NB4 (cell line): ENCODE measurements at regions not wholly inside any gene's neighbourhood (a gene's known extent, or its start where the extent isn't known, plus 50 kb on each side); places are given as distances from the start of the nearest gene placed in this dataset.

ENCODE experiments used
- DNase-seq: peaks from one replicate; pipeline ENCODE4 v3.0.0; 2010; ENCODE audit warnings: low read depth
- H3K4me3 ChIP-seq: one replicate; pipeline ENCODE4 v1.5.1; 2011; ENCODE audit warnings: mild to moderate bottlenecking, low read depth, low read length, moderate library complexity
- CTCF ChIP-seq: IDR thresholded peaks from one replicate; pipeline ENCODE4 v1.5.1; 2012; ENCODE audit warnings: low read depth, low read length
- MAX ChIP-seq: IDR thresholded peaks from 2 replicates; pipeline ENCODE4 v1.6.1; 2011; ENCODE audit warnings: low read depth, low read length
- MYC ChIP-seq: IDR thresholded peaks from 2 replicates; pipeline ENCODE4 v1.6.1; 2011; ENCODE audit warnings: low read depth, low read length
- POLR2A ChIP-seq: IDR thresholded peaks from 2 replicates; pipeline ENCODE4 v1.6.1; 2011; ENCODE audit warnings: mild to moderate bottlenecking; ENCODE audit not compliant: insufficient read length; ENCODE audit errors: extremely low read depth

GRCh38 chr17:33970279-33970678 is 284.8 kb upstream of the CCL2 start:
- peak; percentile 15 for DNase-seq
- no peak overlapping the region for H3K4me3 ChIP-seq
- TF ChIP-seq POLR2A (no peak), MAX (no peak), MYC (no peak)

GRCh38 chr17:33972763-33973162 is 282.3 kb upstream of the CCL2 start:
- H3K4me3 ChIP-seq = no peak overlapping the region
- no peak for TF ChIP-seq MYC
- no peak for TF ChIP-seq MAX
- no peak for TF ChIP-seq POLR2A
- no peak for TF ChIP-seq CTCF
- no peak for DNase-seq

GRCh38 chr17:33973491-33973890 is 281.6 kb upstream of the CCL2 start:
- DNase-seq = no peak
- TF ChIP-seq MAX = no peak
- no peak for TF ChIP-seq CTCF
- no peak for TF ChIP-seq MYC
- TF ChIP-seq POLR2A = no peak
- H3K4me3 ChIP-seq = no peak overlapping the region

- TF ChIP-seq POLR2A (no peak), MYC (no peak), MAX (no peak), CTCF (no peak)
- no peak for DNase-seq
- no peak overlapping the region for H3K4me3 ChIP-seq
Measured at GRCh38 chr17:33974276-33974675, 280.8 kb upstream of the CCL2 start.

GRCh38 chr17:33976831-33977230 is 278.3 kb upstream of the CCL2 start:
- DNase-seq = no peak
- no peak for TF ChIP-seq POLR2A
- TF ChIP-seq CTCF = no peak
- TF ChIP-seq MYC = no peak
- TF ChIP-seq MAX = no peak
- no peak overlapping the region for H3K4me3 ChIP-seq

- no peak for DNase-seq
- TF ChIP-seq MAX (no peak), POLR2A (no peak), MYC (no peak), CTCF (no peak)
- no peak overlapping the region for H3K4me3 ChIP-seq
Measured at GRCh38 chr17:33977729-33978514, 277.2 kb upstream of the CCL2 start.
